Kidney epithelial cell (primary cell): ENCODE measurements at regions not wholly inside any gene's neighbourhood (a gene's known extent, or its start where the extent isn't known, plus 50 kb on each side); places are given as distances from the start of the nearest gene placed in this dataset.

Experiments
- DNase-seq: peaks from one replicate; pipeline ENCODE4 v3.0.0-alpha.2; 2010; ENCODE audit warnings: low read depth
- H3K27me3 ChIP-seq: 2 replicates; pipeline ENCODE4 v1.6.0; 2011; ENCODE audit warnings: low read length; ENCODE audit not compliant: control insufficient read depth, insufficient read depth
- H3K36me3 ChIP-seq: 2 replicates; pipeline ENCODE4 v1.5.1; 2011; ENCODE audit warnings: low read length; ENCODE audit not compliant: control insufficient read depth, insufficient read depth
- H3K4me3 ChIP-seq: 2 replicates; pipeline ENCODE4 v1.5.1; 2011; ENCODE audit warnings: low read depth, mild to moderate bottlenecking, control low read depth, low read length
- TF ChIP-seq, protein P1 (sequence below): IDR thresholded peaks from 2 replicates; pipeline ENCODE4 v1.5.1; 2011; ENCODE audit warnings: mild to moderate bottlenecking, moderate library complexity, low read length, control low read depth, inconsistent platforms; ENCODE audit not compliant: insufficient read depth, poor library complexity, severe bottlenecking

DNA sequence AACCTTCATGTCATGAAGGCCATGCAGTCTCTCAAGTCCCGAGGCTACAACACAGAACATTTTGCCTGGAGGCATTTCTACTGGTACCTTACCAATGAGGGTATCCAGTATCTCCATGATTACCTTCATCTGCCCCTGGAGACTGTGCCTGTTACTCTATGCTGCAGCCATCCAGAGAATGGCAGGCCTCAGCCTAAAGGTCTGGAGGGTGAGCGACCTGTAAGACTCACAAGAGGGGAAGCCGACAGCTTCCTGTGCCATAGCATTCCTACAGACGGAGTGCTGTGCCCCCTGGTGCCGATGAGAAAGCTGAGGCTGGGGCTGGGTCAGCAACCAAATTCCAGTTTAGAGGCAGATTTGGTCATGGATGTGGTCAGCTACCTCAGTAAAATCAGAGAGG, 51.3 kb upstream of the CADPS start:
- Histone ChIP-seq H3K36me3 (no peaks in the 10 kb centered on the region), H3K4me3 (no peak overlapping the region), H3K27me3 (no peaks in the 10 kb centered on the region)
- TF ChIP-seq, protein P1, sequence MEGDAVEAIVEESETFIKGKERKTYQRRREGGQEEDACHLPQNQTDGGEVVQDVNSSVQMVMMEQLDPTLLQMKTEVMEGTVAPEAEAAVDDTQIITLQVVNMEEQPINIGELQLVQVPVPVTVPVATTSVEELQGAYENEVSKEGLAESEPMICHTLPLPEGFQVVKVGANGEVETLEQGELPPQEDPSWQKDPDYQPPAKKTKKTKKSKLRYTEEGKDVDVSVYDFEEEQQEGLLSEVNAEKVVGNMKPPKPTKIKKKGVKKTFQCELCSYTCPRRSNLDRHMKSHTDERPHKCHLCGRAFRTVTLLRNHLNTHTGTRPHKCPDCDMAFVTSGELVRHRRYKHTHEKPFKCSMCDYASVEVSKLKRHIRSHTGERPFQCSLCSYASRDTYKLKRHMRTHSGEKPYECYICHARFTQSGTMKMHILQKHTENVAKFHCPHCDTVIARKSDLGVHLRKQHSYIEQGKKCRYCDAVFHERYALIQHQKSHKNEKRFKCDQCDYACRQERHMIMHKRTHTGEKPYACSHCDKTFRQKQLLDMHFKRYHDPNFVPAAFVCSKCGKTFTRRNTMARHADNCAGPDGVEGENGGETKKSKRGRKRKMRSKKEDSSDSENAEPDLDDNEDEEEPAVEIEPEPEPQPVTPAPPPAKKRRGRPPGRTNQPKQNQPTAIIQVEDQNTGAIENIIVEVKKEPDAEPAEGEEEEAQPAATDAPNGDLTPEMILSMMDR, result no peak
- DNase-seq, result no peak

DNA sequence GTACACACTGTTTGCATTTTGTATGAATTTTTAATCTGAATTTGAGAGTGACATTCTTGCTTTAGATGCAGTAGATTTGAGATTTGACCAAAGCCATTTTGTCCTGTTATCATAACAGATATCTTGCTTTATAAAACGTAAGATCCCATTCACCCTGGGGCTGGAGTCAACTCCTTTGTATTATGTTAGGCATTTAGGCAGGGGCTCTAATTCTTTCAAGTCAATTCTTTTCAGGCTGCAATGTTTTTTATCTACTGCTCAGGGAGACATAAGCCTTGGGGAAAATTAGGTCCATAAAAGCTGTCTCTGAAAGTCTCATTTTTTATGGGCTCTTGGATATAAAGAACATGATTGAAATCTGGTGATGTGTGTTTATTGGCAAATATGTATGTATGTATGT, 53.0 kb upstream of the CADPS start:
- DNase-seq, result no peak
- H3K36me3 ChIP-seq, result no peaks in the 10 kb centered on the region
- no peaks in the 10 kb centered on the region for H3K27me3 ChIP-seq
- TF ChIP-seq, protein P1, result no peak
- no peak overlapping the region for H3K4me3 ChIP-seq

DNA sequence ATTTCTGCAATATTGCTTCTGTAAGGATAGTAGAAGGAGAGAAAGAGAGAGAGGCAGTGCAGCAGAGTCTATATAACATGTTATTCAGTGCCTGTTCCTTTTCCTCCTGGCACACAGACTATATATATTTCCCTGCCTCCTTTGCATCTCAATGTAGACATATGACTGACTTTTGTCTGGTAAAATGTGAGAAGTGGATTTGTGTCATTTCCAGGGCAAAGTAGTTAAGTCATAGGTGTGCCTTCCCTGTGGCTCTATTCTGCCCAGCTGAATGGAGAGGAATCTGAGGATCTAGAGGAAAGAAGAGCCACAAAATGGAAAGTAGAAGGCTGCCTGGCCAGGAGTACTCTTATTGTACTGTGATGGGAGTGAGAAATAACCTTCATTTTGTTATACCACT, 54.6 kb upstream of the CADPS start:
- no peak for DNase-seq
- Histone ChIP-seq H3K36me3 (no peaks in the 10 kb centered on the region), H3K27me3 (no peaks in the 10 kb centered on the region), H3K4me3 (no peak overlapping the region)
- TF ChIP-seq, protein P1, result no peak

DNA sequence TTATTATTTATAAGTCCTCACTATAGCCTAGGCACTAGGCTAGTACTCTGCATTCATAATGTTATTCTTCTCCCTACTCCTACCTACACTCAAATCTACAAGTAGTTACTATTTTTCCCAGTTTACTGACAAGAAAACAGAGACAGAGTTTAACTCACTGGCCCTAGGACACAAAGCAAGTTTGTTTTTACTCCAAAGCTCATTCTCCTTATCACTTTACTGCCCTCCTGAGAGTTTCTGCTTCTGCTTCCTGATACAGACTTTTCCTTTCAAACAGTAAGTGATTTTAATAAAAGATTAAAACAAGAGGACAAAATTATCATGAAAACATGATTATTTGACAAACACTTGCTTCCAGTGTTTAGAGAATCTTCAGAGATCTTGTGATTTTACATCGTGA, 60.6 kb upstream of the CADPS start:
- Histone ChIP-seq H3K4me3 (no peak overlapping the region), H3K36me3 (no peaks in the 10 kb centered on the region), H3K27me3 (no peaks in the 10 kb centered on the region)
- DNase-seq, result no peak
- TF ChIP-seq, protein P1, result no peak

DNA sequence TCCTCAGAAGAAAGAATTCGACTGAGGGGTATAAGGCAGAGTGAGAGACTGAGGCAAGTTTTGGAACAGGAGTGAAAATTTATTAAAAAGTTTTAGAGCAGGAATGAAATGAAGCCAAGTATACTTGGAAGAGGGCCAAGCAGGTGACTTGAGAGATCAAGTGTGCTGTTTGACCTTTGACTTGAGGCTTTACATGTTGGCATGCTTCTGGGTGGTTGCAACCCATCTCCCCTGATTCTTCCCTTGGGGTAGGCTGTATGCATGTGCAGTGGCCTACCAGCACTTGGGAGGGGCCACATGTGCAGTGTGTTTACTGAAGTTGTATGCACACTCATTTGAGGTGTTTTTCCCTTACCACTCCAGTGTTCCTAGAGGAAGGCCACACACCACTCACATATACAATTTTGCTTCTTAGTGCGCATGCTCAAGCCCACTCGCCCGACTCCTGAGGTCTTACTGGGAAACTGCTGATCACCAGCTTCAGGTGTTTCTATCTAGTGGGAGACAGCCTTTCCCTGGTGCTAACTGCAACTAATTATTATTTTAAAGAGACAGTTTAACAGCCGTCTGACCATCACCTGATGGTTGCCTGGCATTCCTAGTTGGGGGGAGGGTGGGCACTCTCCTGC, 61.5 kb upstream of the CADPS start:
- TF ChIP-seq, protein P1, result no peak
- no peaks in the 10 kb centered on the region for H3K27me3 ChIP-seq
- no peak overlapping the region for H3K4me3 ChIP-seq
- no peaks in the 10 kb centered on the region for H3K36me3 ChIP-seq
- DNase-seq, result no peak

DNA sequence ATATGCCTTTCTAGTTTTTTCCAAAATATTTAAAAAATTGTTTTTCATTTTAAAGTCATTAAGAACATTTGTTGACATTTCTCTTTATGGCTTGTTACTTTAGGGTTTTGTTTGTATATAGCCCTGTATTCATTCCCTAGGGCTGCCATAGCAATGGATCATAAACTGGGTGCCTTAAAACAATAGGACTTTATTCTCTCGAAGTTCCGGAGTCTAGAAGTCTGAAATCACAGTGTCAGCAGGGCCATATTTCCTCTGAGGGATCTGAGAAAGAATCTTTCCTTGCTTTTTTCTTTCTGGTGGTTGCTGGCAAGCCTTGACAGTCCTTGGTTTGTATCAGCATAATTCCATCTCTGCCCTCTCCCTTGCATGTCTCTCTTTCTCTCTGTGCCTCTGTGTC, 63.4 kb upstream of the CADPS start:
- DNase-seq, result no peak
- no peaks in the 10 kb centered on the region for H3K36me3 ChIP-seq
- no peak overlapping the region for H3K4me3 ChIP-seq
- TF ChIP-seq, protein P1, result no peak
- no peaks in the 10 kb centered on the region for H3K27me3 ChIP-seq
